Cardiac muscle cell (in vitro differentiated cells and primary cell): ENCODE measurements at regions not wholly inside any gene's neighbourhood (a gene's known extent, or its start where the extent isn't known, plus 50 kb on each side); places are given as distances from the start of the nearest gene placed in this dataset.

Experiments used
- DNase-seq, 2 donors: peaks; one replicate each; pipeline versions ENCODE4 v3.0.0 to v3.0.0-alpha.2; 2010 to 2017; ENCODE audit warnings: low read depth in 1 of 2, low spot score in 1 of 2
- H3K27ac ChIP-seq: fragments of 200-600 bp; sonication (generic); 2 replicates; pipeline ENCODE4 v1.5.1; 2016
- H3K27me3 ChIP-seq: fragments of 200-600 bp; sonication (generic); 2 replicates; pipeline ENCODE4 v1.6.0; 2016; ENCODE audit warnings: control low read depth
- H3K36me3 ChIP-seq: fragments of 200-600 bp; sonication (generic); 2 replicates; pipeline ENCODE4 v1.5.1; 2016; ENCODE audit warnings: control low read depth
- H3K4me1 ChIP-seq: fragments of 200-600 bp; sonication (generic); 2 replicates; pipeline ENCODE4 v1.8.1; 2017; ENCODE audit warnings: low read depth, mild to moderate bottlenecking, mixed run types
- H3K4me3 ChIP-seq: fragments of 200-600 bp; sonication (generic); 2 replicates; pipeline ENCODE4 v1.5.1; 2016; ENCODE audit warnings: mild to moderate bottlenecking
- H3K9me3 ChIP-seq: fragments of 200-600 bp; sonication (generic); 2 replicates; pipeline ENCODE4 v1.5.1; 2017; ENCODE audit warnings: low read depth, mild to moderate bottlenecking, control low read depth
- TF ChIP-seq, protein P1 (sequence below): IDR thresholded peaks from 2 replicates; pipeline ENCODE4 v1.5.1; 2012; ENCODE audit warnings: low read depth, mild to moderate bottlenecking, low read length

DNA sequence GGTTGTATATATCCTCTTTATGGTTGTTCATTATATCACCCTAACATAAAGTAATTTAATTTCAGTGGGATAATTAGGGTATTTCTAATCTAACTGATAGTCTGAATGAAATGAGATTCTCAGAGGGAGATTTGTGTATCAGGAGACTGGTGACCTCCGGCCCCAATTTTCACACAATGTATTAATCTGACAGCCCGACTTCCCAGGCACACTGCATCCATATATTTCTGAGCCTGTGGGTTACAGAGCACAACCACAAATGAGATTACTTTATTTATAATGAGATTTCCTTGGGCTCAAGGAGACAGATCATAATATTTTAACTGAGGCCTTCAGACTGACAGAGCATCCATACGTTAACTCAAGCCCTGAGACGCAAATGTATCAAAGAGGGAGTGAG, 125.9 kb downstream of the RCN1 start:
- DNase-seq: no peak
- no peak overlapping the region for H3K4me3 ChIP-seq
- no peaks in the 10 kb centered on the region for H3K36me3 ChIP-seq
- no peaks in the 10 kb centered on the region for H3K9me3 ChIP-seq
- H3K4me1 ChIP-seq: no peaks in the 10 kb centered on the region
- no peak overlapping the region for H3K27ac ChIP-seq
- TF ChIP-seq, protein P1, sequence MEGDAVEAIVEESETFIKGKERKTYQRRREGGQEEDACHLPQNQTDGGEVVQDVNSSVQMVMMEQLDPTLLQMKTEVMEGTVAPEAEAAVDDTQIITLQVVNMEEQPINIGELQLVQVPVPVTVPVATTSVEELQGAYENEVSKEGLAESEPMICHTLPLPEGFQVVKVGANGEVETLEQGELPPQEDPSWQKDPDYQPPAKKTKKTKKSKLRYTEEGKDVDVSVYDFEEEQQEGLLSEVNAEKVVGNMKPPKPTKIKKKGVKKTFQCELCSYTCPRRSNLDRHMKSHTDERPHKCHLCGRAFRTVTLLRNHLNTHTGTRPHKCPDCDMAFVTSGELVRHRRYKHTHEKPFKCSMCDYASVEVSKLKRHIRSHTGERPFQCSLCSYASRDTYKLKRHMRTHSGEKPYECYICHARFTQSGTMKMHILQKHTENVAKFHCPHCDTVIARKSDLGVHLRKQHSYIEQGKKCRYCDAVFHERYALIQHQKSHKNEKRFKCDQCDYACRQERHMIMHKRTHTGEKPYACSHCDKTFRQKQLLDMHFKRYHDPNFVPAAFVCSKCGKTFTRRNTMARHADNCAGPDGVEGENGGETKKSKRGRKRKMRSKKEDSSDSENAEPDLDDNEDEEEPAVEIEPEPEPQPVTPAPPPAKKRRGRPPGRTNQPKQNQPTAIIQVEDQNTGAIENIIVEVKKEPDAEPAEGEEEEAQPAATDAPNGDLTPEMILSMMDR: no peak
- H3K27me3 ChIP-seq: no peaks in the 10 kb centered on the region

GRCh38 chr11:32219320-32219719, 128.4 kb downstream of the RCN1 start:
- no peaks in the 10 kb centered on the region for H3K27me3 ChIP-seq
- TF ChIP-seq, protein P1: no peak
- H3K27ac ChIP-seq: no peak overlapping the region
- H3K4me3 ChIP-seq: no peak overlapping the region
- H3K36me3 ChIP-seq: no peaks in the 10 kb centered on the region
- no peak for DNase-seq
- H3K9me3 ChIP-seq: no peaks in the 10 kb centered on the region
- no peaks in the 10 kb centered on the region for H3K4me1 ChIP-seq

DNA sequence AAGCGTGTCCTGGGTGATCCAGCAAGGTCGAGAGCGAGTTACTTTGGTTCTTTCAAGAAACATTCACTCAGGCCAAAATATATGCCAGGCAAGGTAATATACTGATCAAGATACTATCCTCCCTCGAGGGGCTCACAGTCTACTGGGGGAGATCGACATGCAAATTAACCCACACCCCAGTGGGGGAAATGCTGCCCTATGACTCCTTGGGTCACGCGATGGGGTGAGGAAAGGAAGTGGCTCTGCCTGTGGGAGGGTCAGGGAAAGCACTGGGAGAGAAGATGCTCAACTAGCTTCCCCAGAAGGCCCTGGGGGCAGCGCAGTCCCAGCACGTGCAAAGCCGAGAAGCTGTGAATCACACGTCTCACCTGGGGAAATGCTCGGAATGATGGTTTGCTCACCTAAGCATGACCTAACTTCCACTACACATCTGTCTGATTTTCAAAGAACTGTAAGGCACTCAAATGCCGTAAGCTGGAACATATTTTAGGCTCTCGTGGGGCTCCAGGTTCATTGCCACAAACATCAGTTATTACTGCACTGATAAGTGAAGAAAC, 130.7 kb downstream of the RCN1 start:
- no peaks in the 10 kb centered on the region for H3K9me3 ChIP-seq
- no peak overlapping the region for H3K27ac ChIP-seq
- H3K36me3 ChIP-seq: no peaks in the 10 kb centered on the region
- TF ChIP-seq, protein P1: no peak
- H3K27me3 ChIP-seq: no peaks in the 10 kb centered on the region
- no peak overlapping the region for H3K4me3 ChIP-seq
- no peak for DNase-seq
- H3K4me1 ChIP-seq: no peaks in the 10 kb centered on the region

GRCh38 chr11:32224580-32224979, 133.7 kb downstream of the RCN1 start:
- TF ChIP-seq, protein P1: no peak
- H3K27me3 ChIP-seq: no peaks in the 10 kb centered on the region
- H3K4me3 ChIP-seq: no peak overlapping the region
- H3K9me3 ChIP-seq: no peaks in the 10 kb centered on the region
- no peak overlapping the region for H3K27ac ChIP-seq
- no peaks in the 10 kb centered on the region for H3K36me3 ChIP-seq
- no peaks in the 10 kb centered on the region for H3K4me1 ChIP-seq
- no peak for DNase-seq

GRCh38 chr11:32225571-32226285, 134.9 kb downstream of the RCN1 start:
- no peak for DNase-seq
- H3K36me3 ChIP-seq: no peaks in the 10 kb centered on the region
- H3K4me3 ChIP-seq: no peak overlapping the region
- H3K27ac ChIP-seq: no peak overlapping the region
- no peaks in the 10 kb centered on the region for H3K4me1 ChIP-seq
- no peaks in the 10 kb centered on the region for H3K27me3 ChIP-seq
- TF ChIP-seq, protein P1: no peak
- no peaks in the 10 kb centered on the region for H3K9me3 ChIP-seq
